Activated CD8-positive, alpha-beta memory T cell treated with anti-CD3 and anti-CD28 coated beads for 48 hours (primary cell): ENCODE measurements at regions not wholly inside any gene's neighbourhood (a gene's known extent, or its start where the extent isn't known, plus 50 kb on each side); places are given as distances from the start of the nearest gene placed in this dataset.
"Not testable (repeated sequence)": the region's sequence is repeated elsewhere in the genome, so short reads cannot be mapped to it uniquely, and the experiment has no call there.

Source experiments
- DNase-seq, 3 experiments: peaks; one replicate each; pipeline ENCODE4 v3.0.0-alpha.2; 2020; ENCODE audit warnings: low read depth in 2 of 3, low spot score in 2 of 3

DNA sequence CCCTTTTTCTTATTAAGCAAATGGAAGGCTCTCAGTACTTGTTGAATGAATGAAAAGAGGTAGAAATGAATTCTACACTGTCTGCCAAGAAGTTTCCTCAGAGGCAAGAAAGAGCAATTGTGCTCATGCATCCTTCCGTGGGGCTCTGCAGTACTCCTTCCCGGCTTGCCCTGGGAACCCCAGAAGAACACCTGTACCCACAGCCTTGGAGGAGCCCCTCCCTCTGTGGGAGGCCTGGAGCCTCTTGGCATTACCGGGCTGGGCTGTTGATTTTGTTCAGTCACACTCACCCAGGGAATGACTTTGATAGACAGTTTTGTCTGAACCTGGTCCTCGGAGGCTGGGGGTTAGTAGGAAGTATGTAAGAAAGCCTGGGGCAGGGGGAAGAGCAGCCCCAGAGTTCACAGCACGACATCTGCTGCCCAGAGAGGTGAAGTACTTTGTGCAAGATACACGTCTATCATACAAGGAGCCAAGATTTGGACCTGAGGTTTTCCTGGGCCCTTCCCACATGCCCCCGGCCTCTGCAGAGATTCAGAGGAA lies 134.8 kb upstream of the GDF10 start:
- DNase-seq: no peak

DNA sequence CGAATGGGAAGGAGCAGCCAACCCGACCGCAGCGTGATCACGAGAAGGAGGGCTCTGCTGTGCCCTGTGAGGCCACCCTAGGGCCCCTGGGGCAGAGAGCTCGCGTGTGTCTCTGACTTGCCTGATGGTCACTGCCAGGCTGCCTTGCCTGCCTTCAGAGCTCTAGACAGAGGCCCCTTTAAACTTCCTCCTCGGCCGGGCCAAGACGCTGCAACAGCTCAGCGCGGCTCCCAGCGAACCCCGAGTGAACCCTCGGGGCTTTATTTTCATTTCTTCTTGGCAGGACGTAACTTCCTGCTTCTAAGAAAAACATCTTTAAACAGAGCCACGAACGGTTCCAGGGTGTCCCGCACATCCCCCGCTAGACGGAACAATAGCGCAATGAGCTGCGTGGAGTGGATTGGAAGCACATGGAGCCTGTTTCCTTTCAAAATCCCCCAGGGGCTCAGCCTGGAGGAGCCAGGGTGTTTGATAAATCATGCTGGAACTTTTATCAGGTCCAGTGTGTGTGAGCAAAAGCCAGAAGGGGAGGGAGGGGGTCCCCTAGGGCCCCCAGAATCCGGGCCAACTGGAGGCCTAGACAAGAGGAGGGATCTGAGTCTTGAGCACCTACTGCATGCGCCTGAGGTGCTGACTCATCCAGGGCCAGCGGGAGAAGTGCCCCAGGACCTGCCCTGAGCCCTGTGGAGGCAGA lies 134.1 kb upstream of the GDF10 start:
- DNase-seq: no peak

DNA sequence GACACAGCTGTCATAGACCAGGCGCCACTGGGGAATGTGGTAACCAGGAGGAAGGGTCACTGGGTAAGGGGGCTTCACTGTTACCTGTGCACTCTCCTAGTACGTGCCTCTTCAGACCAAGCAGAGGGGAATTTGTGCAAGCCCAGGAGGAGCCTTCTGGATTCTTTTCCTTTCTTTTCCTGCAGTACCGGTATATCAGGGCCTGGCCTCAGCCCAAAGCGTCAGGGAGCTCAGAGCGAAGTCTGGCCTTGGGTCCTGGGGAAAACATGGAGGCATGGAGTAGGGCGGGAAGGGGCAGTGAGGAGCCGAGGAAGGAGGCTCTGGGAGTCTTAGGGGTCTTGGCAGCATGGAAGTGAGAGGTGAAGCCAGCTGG lies 133.6 kb upstream of the GDF10 start:
- DNase-seq: no peak

DNA sequence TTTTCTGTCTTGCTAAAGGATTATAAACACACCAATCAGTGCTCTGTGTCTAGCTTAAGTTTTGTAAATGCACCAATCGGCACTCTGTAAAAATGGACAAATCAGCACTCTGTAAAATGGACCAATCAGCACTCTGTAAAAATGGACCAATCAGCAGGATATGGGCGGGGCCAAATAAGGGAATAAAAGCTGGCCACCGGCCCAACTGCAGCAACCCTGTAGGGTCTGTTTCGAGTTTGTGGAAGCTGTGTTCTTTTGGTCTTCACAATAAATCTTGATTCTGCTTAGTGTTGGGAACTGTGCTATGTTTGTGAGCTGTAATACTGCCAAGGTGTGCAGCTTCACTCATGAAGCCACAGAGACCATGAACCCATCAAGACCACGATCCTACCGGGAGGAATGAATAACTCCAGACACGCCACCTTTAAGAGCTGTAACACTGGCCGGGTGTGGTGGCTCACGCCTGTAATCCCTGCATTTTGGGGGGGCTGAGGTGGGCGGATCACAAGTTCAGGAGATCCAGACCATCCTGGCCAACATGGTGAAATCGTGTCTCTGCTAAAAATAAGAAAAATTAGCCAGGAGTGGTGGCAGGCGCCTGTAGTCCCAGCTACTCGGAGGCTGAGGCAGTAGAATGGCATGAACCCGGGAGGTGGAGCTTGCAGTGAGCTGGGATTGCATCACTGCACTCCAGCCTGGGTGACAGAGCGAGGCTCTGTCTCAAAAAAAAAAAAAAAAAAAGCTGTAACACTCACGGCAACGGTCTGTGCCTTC lies 133.0 kb upstream of the GDF10 start:
- not testable (repeated sequence) for DNase-seq

DNA sequence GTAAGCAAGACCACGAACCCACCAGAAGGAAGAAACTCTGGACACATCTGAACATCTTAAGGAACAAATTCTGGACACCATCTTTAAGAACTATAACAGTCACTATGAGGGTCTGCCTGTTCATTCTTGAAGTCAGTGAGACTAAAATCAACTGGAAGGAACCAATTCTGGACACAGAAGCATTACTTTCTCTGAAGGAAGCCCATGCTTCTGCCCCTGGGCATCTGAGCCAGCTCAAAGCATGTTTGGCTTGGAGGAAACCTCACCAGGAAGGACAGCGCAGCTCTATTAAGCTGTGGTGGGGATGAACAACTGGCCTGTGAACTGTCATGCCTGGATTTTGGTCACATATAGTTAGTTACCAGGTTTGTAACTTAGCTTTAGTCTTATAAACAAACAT lies 132.4 kb upstream of the GDF10 start:
- DNase-seq: no peak

DNA sequence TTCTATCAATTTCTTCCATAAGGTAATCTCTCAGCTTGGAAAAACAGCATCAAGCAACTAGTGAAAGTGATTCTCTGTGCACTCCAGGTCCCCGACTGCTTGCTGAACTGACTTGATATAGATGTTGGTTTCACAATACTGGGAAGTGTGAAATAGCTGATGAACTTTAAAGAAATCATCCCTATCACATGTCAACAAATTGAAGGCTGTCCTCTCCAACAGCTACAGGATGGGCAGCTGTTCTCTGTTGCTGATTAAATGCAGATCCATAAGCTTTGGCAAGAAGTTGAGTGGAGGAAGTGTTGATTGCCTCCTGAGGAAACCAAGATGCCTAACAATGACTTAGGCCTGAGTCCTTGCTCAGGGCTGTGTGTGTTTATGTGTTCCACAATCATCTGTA lies 130.4 kb upstream of the GDF10 start:
- DNase-seq: no peak

DNA sequence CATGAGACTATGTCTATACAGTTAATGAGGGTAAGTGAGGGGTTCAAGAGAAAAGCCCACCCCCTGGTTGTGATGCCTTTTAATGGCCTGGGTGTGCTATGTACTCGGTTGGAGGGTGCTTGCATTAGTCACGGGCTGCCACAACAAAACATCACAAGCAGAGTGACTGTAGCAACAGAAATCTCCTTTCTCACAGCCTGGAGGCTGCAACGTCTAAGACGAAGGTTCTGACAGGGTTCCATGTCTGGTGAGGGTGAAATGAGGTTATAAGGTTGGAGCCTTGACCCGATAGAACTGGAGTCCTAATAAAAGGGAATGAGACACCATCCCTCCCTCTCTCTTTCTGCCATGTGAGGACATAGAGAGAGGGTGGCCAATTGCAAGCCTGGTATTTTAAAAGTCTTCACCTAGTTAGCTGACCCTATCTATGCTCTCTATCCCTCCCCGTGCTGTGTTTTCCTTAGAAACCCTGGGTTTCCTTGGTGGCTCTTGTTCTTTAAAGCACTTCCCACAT lies 126.0 kb upstream of the GDF10 start:
- no peak for DNase-seq

DNA sequence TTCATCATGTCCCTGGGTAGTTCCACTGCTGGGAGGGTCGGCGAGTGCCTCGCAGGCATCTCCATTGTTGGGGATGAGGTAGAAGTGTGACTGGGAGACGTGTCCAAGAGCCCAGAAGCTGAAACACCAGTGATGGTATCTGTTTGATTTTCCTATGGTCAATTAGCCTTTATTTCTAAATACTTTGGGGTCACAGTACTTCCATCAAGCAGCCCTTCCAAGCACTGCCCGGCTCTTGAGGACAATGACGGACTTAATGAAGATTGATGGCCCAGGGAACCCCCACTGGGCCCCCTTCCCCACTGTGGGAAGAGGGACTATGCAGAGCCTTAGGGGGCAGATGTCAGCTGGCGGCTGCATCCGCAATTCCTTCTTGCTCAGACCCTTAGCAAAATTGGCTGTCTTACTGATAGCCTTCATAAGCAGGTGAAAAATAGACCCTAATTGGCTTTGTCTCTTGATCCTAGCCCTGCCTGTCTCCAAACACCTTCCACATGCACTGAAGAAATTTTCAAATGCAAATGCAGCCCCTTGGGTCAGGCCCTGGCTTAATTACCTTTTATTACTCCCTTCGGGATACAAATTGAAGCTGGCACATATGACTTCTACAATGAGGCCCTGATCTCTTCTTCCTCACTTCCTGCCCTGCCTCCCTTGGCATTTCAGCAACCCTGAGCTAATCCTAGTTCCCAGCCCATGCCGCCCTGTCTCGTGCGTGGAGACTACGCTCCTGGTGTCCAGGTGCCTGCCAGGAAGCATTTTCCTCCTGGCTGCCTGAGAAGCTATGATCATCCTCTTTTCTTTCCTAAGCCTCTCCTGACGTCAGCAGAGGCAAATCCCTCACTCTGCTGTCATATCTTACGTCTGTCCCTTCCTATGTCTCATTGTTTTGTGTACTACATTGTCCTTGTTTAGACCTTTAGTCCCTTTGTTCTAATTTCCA lies 124.5 kb upstream of the GDF10 start:
- DNase-seq: no peak

DNA sequence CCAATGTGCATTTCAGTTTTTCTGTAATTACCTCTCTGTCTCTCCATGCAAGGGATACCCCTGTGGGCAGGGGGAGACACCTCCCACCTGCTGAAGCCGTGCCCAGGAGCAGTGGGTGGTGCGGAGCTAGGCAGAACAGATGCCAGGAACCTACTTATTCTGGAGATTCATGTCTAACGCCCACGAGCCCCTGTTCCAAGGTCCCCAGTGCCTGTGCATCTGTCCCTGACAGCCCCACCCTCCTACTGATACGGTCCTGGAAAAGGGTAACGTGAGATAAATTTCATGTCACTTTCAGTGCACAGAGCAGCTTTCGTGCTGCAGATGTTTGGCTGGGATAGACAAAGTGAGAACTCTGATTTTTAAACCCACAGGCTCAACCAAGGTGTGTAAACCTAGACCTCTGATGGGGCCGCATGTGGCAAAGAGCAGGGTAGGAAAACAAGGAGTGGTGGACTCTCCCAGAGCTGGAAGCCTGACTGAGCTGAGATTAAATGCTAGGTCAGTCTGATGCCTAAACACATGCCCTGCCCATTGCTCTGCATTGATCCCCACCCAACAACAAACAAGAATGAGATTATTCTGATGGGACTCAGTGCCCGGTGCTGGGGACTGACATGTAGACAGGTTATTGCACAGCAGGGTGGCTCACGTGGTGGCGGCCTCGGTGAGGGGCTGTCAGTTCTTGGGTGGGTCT lies 123.6 kb upstream of the GDF10 start:
- DNase-seq: no peak

DNA sequence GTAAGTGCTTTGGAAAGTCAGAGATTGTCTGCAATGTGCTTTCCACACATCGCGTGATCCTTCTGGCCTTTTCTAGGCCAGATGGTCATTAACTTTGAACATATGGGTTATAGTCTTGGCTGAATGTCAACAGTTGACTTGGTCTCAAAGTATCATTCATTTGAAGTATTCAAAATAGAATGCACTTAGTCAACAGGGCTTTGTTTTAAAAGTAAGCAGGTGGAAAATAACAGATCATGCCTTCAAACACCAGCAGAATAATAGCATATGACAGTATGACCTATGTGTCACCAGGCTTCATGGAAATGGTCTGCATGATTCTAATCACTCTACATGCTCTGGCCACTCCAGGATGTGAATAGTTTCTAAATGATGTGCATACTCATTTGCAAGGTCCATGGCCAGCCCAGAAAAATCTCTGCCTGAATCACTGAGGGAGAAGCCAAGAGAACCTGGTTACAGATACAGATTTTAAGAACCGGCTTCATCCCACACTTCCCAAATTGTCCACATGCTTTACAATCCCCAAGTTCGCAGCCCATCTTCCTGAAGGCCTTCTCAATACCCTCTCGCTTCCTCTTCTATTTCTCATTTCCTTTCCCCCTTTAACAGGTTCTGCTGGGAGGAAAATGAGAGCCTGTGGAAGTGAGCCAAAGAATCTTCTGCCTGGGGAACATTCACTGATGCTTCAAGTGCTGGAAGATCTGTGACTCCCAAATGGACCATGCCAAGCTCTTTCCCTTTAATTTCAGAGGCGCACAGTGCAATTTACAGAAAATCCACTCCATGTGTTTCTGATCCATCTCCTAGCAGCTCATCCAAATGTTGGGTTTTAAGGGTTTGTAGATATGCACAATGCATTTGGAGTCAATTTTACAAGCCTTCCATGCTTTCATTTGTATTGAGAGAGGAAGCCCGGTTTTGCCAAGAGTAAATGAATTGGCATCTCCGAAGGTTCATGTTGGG lies 122.8 kb upstream of the GDF10 start:
- no peak for DNase-seq

DNA sequence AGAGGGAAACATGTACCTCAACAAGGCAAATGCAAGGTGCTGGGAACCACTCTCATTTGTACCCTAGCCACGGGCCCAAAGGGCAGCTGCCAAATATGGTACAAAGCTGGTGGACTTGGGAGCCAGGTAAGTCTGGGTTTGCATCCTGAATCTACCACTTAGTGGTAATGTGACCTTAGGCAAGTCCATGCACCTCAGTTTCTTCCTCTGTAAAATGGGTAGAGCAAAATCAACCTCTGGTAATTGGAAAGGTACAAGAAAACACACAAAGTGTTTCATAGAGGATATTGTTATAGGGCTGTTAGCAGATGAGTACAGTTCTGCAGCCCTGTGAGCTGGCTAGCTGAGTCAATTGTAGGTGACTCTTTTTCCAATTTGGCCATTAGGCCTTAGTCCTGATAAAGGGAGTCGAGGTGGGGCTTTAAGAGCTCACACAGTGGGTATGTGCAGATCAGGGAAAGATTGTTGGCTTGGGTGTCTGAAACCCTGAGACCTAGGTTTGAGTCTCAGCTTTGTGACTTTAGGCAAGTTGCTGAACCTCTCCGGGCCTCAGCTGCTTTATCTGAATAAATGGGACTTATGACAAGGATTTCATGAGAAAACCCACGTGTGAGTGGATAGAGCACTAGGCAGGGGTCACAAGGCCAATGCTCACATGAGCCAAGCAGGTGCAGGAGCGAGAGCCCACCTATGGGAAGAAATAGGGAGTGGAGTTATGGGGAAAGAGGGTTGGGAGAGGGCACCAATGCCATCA lies 121.3 kb upstream of the GDF10 start:
- no peak for DNase-seq

DNA sequence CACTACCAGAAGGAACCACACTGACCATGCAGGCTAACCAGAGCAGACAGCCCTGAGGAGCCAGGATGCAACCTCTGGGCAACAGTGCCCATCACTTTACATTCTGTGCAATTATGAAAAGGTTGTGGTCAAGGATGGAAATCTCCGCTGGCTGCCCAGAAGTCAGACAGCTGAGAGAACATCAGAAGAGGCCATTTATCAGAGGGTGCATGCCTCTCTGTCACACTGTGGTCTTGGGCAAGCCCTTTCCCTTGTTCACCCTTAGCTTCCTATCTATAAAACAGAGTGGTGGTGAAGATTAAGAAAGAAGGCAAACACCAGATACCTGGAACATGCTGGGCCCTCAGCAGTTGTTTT lies 120.7 kb upstream of the GDF10 start:
- no peak for DNase-seq

DNA sequence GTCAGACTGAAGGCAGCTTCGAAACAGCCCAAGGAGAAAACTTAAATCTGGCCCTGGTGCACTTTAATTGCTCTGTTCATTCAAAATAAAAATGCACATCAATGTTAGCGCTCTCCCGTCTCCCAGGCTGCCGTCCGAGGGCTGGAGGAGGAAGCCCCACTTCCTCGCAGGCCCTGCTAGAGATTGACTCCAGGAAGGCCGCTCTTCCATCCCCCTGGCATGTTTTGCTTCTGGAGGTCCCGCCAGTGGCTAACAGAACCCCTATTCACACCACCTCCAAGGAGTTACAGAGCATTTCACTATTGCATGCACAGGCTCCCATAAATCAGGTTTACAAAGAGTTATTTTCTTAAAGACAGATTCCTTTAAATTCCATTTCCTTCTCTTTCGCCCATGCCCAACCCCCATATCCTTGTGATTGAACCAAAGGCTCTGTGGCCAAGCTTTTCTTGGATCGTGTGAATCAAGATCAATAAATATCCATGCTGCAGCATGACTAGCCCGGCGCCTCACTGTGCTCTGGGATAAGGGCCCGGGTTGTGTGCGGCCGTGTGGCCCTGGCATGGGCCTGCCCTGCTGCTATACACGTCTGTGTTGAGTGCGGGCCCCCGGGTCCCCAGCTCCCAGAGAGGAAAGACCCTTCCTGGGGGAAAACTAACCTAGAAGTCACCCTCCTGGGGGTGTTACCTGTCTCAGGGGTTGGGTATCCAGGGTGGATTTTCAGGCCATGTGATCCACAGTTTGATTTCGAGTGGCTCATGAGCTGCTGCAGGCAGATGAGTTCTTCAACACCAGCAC lies 118.7 kb upstream of the GDF10 start:
- no peak for DNase-seq

DNA sequence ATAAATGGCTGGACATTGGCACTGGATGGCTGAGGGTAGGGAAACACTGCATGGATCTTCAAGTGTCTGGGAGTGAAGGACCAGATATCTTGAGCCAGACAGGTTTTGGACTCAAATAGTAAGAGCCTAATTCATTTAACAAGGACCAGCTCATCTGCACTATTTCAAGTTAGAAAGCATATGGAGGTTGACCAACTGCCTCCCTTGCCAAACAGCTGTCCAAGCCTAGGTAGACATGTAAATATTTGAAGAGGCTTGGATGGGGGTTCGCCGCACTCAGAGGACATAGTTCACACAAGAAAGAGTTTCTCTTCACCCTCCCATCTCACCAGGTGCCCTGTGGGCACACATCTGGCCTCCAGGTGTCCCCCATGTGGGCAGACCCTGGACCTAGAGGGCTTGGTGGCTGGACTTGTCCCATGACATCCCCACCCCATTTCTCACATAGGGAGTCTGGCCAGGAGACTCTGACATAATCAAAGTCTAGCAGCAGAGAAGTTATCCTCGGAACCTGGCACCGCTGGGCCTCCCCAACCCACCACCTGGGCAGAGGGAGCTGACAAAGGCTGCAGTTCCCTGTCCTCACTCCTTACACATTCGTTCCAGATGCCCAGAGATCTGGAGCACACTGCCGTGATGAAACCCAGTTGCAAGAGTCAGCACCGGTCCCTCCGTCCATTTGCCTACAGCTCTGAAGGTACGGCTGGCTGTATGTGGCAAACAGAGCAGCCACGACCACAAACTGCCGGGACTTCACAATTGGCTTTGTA lies 116.9 kb upstream of the GDF10 start:
- DNase-seq: no peak

DNA sequence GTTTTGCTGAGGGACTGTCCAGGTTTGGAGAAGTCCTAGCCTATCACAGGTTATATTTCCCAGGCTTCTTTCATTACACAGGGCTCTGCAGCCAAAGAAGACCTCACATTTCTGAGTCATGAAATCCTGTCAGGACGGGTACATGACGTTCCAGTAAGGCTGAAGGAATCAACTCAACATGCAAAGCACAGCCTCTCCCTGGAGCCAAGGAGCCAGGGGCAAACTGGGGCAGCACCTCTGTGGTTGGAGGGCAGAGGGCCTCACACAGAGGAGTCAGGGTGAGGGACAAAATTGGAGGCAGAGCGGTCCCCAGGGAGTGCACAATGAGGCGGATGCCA lies 116.3 kb upstream of the GDF10 start:
- DNase-seq: no peak

DNA sequence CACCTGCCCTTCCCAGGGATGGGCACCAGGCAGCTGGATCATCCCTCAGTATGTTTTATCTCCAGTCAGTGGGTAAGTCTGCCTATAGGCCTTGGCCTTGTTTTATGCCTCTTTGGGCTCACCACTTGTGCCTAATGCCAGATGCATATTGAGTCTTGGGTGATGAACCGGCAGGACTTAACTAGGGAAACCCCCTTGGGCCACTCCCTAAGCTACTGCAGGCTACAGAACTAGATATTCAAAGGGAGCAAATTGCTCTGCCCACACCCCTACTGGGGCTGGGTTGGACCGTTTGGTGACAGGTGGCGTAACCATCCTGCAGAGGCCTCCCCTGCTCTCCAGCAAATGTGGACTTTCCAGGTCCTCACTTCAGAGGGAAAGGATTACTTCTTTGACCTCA lies 115.7 kb upstream of the GDF10 start:
- no peak for DNase-seq

DNA sequence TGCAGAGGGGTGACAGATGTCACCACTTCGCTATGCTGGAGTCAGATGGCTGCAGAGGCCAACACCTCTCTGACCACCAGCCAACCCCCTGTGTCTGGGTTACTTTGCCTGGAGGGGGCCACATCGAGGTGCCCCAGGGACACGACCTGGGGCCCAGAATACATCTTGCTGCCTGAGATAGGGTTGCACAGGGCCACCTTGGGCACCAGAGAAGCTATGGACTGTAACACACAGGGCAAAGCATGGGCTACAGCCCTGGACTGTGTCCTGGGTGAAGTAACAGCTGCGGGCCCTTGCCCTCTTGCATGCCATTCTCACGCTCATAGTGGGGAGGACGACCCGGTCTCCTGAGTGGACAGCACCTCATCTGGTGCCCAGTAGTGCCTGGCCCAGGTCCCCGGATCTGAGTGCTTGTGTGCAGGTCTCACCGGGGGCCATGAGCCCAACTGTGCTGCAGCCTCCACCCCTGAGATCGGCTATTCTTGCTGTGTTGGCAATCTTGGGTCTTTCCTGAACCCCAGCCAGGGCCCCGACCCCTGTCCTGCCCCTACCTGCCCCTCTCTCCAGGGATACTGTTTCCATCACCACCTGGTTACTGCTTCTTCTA lies 115.2 kb upstream of the GDF10 start:
- DNase-seq: no peak
